Activated CD8-positive, alpha-beta T cell treated with anti-CD3 and anti-CD28 coated beads for 36 hours (primary cell): ENCODE measurements at regions not wholly inside any gene's neighbourhood (a gene's known extent, or its start where the extent isn't known, plus 50 kb on each side); places are given as distances from the start of the nearest gene placed in this dataset.

Source experiments
- ATAC-seq: fragments of 200-7000 bp; cut with Tn5 transposase; one replicate; pipeline ENCODE4 v1.10.0; 2021; ENCODE audit warnings: mild to moderate bottlenecking, moderate library complexity
- CTCF ChIA-PET: fragments of 350-600 bp; sonication (Branson Sonifier 250); formaldehyde crosslinking; loops from one replicate; lab custom pipeline; 2021; ENCODE audit warnings: antibody characterized with exemption; lab: Charles Lee
- POLR2A ChIA-PET: fragments of 350-600 bp; sonication (Branson Sonifier 250); formaldehyde crosslinking; loops from one replicate; lab custom pipeline; 2021; ENCODE audit warnings: antibody characterized with exemption; lab: Charles Lee
- DNase-seq: peaks from one replicate; pipeline ENCODE4 v3.0.0-alpha.2; 2020
- H3K27ac Mint-ChIP-seq: one replicate; pipeline ENCODE4 v1.8.0; 2021; ENCODE audit warnings: mild to moderate bottlenecking, mixed read lengths
- H3K27me3 Mint-ChIP-seq: one replicate; pipeline ENCODE4 v1.8.0; 2021; ENCODE audit warnings: mixed read lengths
- H3K36me3 Mint-ChIP-seq: one replicate; pipeline ENCODE4 v1.8.0; 2021; ENCODE audit warnings: low read depth, mixed read lengths
- H3K4me1 Mint-ChIP-seq: one replicate; pipeline ENCODE4 v1.8.0; 2021; ENCODE audit warnings: low read depth, mixed read lengths
- H3K4me3 Mint-ChIP-seq: one replicate; pipeline ENCODE4 v1.8.0; 2021; ENCODE audit warnings: mild to moderate bottlenecking, moderate library complexity, mixed read lengths
- H3K9me3 Mint-ChIP-seq: one replicate; pipeline ENCODE4 v1.8.0; 2021; ENCODE audit warnings: mixed read lengths
- intact Hi-C: fragments of 100-400 bp; cut with micrococcal nuclease; formaldehyde crosslinking; loops from one replicate; pipeline ENCODE4 v1.10.0; 2022
- TF ChIP-seq, protein P1 (sequence below): fragments of 200-600 bp; IDR thresholded peaks from one replicate; pipeline ENCODE4 v1.8.0; 2022; ENCODE audit warnings: antibody characterized with exemption, mild to moderate bottlenecking

DNA sequence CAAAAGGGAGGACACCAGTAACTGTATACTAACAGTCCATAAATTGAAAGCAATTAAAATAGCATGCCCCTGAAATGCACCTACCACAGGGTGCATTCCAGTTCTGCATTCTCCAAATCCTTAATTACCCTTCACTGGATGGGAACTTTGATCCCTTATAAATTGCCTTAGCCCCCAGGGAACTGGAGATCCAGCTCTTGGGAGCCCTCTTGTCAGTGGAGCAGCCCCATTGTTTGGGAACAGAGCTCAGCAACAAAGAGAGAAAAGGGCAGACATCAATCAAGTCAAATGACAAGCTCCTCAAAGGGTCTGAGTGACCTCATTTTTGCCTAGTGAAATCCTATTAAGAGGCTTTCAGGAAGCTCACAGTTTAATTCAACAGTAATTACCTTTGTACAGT lies 472.6 kb downstream of the XPNPEP1 start:
- intact Hi-C loops: no loop called here
- Mint-ChIP-seq H3K27ac (no peak overlapping the region), H3K4me3 (no peak overlapping the region), H3K36me3 (no peaks in the 10 kb centered on the region), H3K27me3 (peaks cover 3% of the 10 kb centered on the region), H3K9me3 (no peaks in the 10 kb centered on the region), H3K4me1 (no peaks in the 10 kb centered on the region)
- TF ChIP-seq, protein P1, sequence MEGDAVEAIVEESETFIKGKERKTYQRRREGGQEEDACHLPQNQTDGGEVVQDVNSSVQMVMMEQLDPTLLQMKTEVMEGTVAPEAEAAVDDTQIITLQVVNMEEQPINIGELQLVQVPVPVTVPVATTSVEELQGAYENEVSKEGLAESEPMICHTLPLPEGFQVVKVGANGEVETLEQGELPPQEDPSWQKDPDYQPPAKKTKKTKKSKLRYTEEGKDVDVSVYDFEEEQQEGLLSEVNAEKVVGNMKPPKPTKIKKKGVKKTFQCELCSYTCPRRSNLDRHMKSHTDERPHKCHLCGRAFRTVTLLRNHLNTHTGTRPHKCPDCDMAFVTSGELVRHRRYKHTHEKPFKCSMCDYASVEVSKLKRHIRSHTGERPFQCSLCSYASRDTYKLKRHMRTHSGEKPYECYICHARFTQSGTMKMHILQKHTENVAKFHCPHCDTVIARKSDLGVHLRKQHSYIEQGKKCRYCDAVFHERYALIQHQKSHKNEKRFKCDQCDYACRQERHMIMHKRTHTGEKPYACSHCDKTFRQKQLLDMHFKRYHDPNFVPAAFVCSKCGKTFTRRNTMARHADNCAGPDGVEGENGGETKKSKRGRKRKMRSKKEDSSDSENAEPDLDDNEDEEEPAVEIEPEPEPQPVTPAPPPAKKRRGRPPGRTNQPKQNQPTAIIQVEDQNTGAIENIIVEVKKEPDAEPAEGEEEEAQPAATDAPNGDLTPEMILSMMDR: no peak
- ChIA-PET CTCF (no interaction called here), POLR2A (interaction anchor here (1.2 kb wide), 1 partner anchor 27 kb away, joined by 3 read pairs; no protein-coding TSS in a partner anchor)
- DNase-seq (no peak), ATAC-seq (no peak)

DNA sequence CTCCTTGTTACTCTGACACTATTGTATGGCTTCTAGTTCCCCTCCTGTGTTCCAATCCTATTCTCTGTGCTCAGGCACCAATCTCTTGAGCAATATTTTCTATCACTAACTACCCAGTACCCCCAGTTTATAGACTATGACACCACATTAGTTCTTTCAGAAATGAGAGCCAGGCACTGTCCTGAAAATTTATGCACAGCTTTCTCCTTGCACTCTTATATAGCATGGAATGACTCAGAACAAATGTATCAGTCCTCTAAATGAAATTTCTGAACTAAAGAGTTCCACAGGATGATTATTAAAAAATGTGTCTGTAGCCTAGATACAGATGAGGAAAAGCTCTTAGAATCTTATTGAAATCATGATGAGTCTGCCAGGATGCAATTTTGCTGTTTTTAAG lies 489.9 kb downstream of the XPNPEP1 start:
- intact Hi-C loops: no loop called here
- no peaks in the 10 kb centered on the region for H3K27me3 Mint-ChIP-seq
- H3K9me3 Mint-ChIP-seq: no peaks in the 10 kb centered on the region
- TF ChIP-seq, protein P1: no peak
- CTCF ChIA-PET: no interaction called here
- ATAC-seq: no peak
- no peak overlapping the region for H3K4me3 Mint-ChIP-seq
- no peak overlapping the region for H3K27ac Mint-ChIP-seq
- H3K36me3 Mint-ChIP-seq: no peaks in the 10 kb centered on the region
- no peaks in the 10 kb centered on the region for H3K4me1 Mint-ChIP-seq
- POLR2A ChIA-PET: no interaction called here
- DNase-seq: no peak

DNA sequence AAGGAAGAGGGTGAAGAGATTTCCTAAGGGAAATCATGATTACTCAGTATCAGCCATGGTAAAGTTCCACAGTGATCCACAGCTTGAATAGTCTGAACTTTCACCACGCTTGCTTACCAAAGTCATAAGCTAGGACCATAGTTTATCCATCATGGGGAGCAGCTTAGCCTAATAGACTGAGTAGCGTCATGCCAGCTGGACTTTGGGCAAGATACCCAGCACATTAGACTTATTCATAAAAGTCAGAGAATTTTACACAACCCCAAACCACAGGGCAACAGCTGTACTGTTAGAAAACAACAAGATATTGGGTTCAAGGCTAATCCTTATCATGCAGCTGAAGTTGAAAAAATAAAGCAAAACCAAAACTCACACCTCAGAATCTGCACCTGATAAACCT lies 491.0 kb downstream of the XPNPEP1 start:
- ATAC-seq (no peak), DNase-seq (no peak)
- Mint-ChIP-seq H3K4me3 (no peak overlapping the region), H3K27ac (no peak overlapping the region), H3K27me3 (no peaks in the 10 kb centered on the region), H3K9me3 (no peaks in the 10 kb centered on the region), H3K4me1 (no peaks in the 10 kb centered on the region), H3K36me3 (no peaks in the 10 kb centered on the region)
- TF ChIP-seq, protein P1: no peak
- ChIA-PET POLR2A (no interaction called here), CTCF (no interaction called here)
- intact Hi-C loops: no loop called here

DNA sequence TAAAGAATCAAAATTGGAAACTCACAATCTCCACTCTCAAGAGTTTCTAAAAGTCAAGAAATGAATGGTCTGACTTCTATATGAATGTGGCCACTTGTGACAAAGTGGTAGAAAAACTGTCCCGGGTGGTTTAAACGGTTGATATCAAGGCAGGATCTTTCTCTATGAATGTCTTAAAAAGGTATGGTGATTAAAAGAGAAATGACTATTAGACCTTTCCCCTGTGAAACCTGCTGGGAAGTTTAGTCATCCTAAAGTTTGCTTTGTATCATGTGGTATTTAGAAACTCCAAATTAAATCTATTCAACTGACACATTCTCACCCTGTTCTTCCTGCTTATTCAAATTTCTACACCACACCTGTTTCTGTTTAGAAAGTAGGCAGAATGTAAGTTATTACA lies 492.5 kb downstream of the XPNPEP1 start:
- no peak overlapping the region for H3K4me3 Mint-ChIP-seq
- H3K4me1 Mint-ChIP-seq: no peaks in the 10 kb centered on the region
- TF ChIP-seq, protein P1: no peak
- ChIA-PET POLR2A (interaction anchor here (0.6 kb wide), 1 partner anchor 555 kb away, joined by 3 read pairs; no protein-coding TSS in a partner anchor), CTCF (no interaction called here)
- no peak for ATAC-seq
- intact Hi-C loops: no loop called here
- no peaks in the 10 kb centered on the region for H3K27me3 Mint-ChIP-seq
- DNase-seq: no peak
- H3K36me3 Mint-ChIP-seq: no peaks in the 10 kb centered on the region
- H3K9me3 Mint-ChIP-seq: no peaks in the 10 kb centered on the region
- H3K27ac Mint-ChIP-seq: no peak overlapping the region

DNA sequence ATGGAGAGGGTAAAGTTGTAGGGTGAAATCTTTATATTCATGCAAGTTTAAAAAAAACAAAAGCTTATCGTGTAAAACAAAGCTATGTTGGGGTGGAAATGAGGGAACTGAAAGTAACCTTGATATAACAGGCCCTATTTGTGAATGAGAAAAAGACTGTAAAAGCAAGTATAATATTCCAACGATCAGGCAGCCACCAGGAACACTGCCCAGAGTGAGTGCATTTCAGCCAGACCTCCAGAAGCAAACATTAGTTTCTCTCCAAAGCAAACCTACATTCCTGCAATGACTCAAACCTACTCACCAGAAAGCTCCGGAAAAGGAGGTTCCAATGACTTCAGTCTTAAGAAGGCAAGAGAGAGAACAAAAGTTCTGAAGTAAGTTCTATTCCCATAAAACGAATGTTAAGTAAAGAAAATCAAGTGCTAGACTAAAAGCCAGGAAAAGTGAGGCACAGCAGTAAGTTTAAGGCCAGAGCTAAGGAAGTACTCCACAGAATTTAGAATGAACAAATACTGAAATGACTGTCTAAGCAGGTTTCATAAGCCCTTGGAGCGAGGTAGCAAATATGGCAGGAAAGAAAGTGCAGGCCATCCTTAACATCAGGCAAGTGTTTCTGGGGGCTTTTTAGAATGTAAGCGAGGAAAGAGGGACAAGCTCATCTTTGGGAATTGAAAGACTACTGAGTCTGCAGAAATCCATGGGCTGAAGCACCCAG lies 493.1 kb downstream of the XPNPEP1 start:
- intact Hi-C loops: no loop called here
- ATAC-seq (no peak), DNase-seq (no peak)
- H3K4me1 Mint-ChIP-seq: no peaks in the 10 kb centered on the region
- no peak overlapping the region for H3K27ac Mint-ChIP-seq
- TF ChIP-seq, protein P1: no peak
- no peak overlapping the region for H3K4me3 Mint-ChIP-seq
- no peaks in the 10 kb centered on the region for H3K9me3 Mint-ChIP-seq
- no peaks in the 10 kb centered on the region for H3K36me3 Mint-ChIP-seq
- POLR2A ChIA-PET: interaction anchor here (0.6 kb wide), 1 partner anchor 555 kb away, joined by 3 read pairs; no protein-coding TSS in a partner anchor
- CTCF ChIA-PET: no interaction called here
- no peaks in the 10 kb centered on the region for H3K27me3 Mint-ChIP-seq
